ENCODE measurements at regions not wholly inside any gene's neighbourhood (a gene's known extent, or its start where the extent isn't known, plus 50 kb on each side); places are given as distances from the start of the nearest gene placed in this dataset.

DNA sequence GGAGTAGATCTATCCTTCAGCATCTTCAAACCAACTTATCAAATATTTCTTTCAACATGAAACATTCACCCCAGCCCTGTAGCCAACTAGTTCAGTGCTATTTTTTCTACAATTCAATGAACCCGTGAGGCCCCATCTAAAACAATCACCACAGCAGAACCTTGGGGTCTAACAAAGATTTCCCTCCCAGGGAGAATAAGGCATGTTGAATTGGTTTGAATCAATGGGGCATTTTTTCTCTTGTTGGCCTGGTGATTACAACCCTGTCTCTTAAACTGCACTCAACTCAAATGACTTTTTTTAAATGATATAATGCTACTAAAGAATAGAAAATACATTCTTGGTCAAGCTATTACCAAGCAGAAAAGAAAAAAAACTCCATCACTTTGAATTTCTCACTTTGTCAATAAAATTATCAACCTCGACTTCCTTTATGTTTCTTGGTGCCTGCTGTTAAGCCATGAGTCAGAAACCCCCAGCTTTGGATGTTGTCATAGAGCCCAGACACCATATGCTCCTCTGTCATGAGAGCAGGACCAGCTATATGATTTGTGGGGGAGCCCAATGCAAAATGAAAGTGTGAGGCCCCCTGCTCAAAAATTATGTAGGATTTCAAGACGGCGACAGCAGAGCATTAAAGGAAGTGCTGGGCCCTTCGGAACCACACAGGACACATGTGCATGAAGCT lies 282.4 kb downstream of the MEIS1 start:
- Histone ChIP-seq H3K27me3 (ENCODE audit: insufficient read depth, low read length) (no peaks in the 10 kb centered on the region), H3K27ac (ENCODE audit: insufficient read length, low read depth, low read length) (no peak overlapping the region), H2AFZ (ENCODE audit: low read length) (no peak overlapping the region), H2BK12ac (ENCODE audit: insufficient read length, low read depth, low read length) (no peak overlapping the region), H3K14ac (ENCODE audit: insufficient read depth, low read length) (no peak overlapping the region), H3K4me1 (ENCODE audit: insufficient read depth, low read length) (no peaks in the 10 kb centered on the region), H3K79me2 (ENCODE audit: insufficient read depth, low read length) (no peaks in the 10 kb centered on the region), H3K9ac (ENCODE audit: extremely low read depth, insufficient read length, low read length) (no peak overlapping the region), H3K23ac (ENCODE audit: insufficient read length, low read depth, low read length) (no peak overlapping the region), H3K4me2 (ENCODE audit: insufficient read depth, insufficient read length, low read length) (no peak overlapping the region), H4K20me1 (ENCODE audit: control insufficient read depth, insufficient read depth, insufficient read length) (no peaks in the 10 kb centered on the region), H4K8ac (replicated peaks; ENCODE audit: insufficient read length, low read depth, low read length) (no peak overlapping the region), H3K18ac (ENCODE audit: insufficient read length, low read depth, low read length) (no peak overlapping the region), H2BK120ac (ENCODE audit: low read depth, low read length, poor library complexity, severe bottlenecking) (no peak overlapping the region), H3K56ac (ENCODE audit: insufficient read length, low read depth, low read length) (no peak overlapping the region), H3K9me3 (ENCODE audit: control insufficient read depth, low read depth, low read length) (no peaks in the 10 kb centered on the region), H4K91ac (ENCODE audit: insufficient read length, low read depth, low read length) (no peak overlapping the region), H4K5ac (ENCODE audit: insufficient read length, low read depth, low read length) (no peak overlapping the region), H2BK15ac (ENCODE audit: low read depth, low read length) (no peak overlapping the region), H3K23me2 (ENCODE audit: insufficient read length, low read depth, low read length, poor library complexity, severe bottlenecking) (no peaks in the 10 kb centered on the region), H2BK20ac (ENCODE audit: low read depth, low read length, poor library complexity, severe bottlenecking) (no peak overlapping the region), H2AK5ac (ENCODE audit: insufficient read length, low read length) (no peak overlapping the region), H3K4ac (ENCODE audit: low read depth, low read length) (no peak overlapping the region), H3T11ph (ENCODE audit: low read length) (no peak overlapping the region), H3K79me1 (ENCODE audit: insufficient read depth, low read depth, low read length, poor library complexity, severe bottlenecking) (no peaks in the 10 kb centered on the region), H2BK5ac (ENCODE audit: insufficient read length, low read length) (no peak overlapping the region)
- H3K27ac Mint-ChIP-seq = no peak overlapping the region; a peak in 1 of 7 replicates
- no peak for DNase-seq
- peaks cover 13 to 17% of the 10 kb centered on the region in 2 experiments for H3K4me1 Mint-ChIP-seq
- TF ChIP-seq, protein P1, sequence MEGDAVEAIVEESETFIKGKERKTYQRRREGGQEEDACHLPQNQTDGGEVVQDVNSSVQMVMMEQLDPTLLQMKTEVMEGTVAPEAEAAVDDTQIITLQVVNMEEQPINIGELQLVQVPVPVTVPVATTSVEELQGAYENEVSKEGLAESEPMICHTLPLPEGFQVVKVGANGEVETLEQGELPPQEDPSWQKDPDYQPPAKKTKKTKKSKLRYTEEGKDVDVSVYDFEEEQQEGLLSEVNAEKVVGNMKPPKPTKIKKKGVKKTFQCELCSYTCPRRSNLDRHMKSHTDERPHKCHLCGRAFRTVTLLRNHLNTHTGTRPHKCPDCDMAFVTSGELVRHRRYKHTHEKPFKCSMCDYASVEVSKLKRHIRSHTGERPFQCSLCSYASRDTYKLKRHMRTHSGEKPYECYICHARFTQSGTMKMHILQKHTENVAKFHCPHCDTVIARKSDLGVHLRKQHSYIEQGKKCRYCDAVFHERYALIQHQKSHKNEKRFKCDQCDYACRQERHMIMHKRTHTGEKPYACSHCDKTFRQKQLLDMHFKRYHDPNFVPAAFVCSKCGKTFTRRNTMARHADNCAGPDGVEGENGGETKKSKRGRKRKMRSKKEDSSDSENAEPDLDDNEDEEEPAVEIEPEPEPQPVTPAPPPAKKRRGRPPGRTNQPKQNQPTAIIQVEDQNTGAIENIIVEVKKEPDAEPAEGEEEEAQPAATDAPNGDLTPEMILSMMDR (conservative IDR thresholded peaks at IDR 0.05) = no peak
- no peaks in the 10 kb centered on the region for H3K9me3 Mint-ChIP-seq
- H3K27me3 Mint-ChIP-seq (ENCODE audit: low read depth) = peaks cover 1% of the 10 kb centered on the region; the same call in 1 of the 2 replicates
- no peak overlapping the region for H3K4me3 Mint-ChIP-seq
- H3K36me3 Mint-ChIP-seq (ENCODE audit: insufficient read depth in 1 of 3, low read depth in 3 of 3) = no peaks in the 10 kb centered on the region
- no CpG with 5 or more reads among the region's 5 CpGs for WGBS (ENCODE audit: extremely low coverage, insufficient read length, low lambda C conversion rate)

All from H9 (cell line).